Midbrain (tissue), 1 donor: ENCODE measurements at regions not wholly inside any gene's neighbourhood (a gene's known extent, or its start where the extent isn't known, plus 50 kb on each side); places are given as distances from the start of the nearest gene placed in this dataset.
"Not testable (repeated sequence)": the region's sequence is repeated elsewhere in the genome, so short reads cannot be mapped to it uniquely, and the experiment has no call there.

Experiments
- DNase-seq: peaks from one replicate; lab custom pipeline; 2025; lab: John Stamatoyannopoulos, UW

- DNase-seq, result no peak
Measured at GRCh38 chr1:73770109-73770905, 427.7 kb downstream of the LRRIQ3 start.

- no peak for DNase-seq
Measured at GRCh38 chr1:73766786-73767348, 431.1 kb downstream of the LRRIQ3 start.

- no peak for DNase-seq
Measured at GRCh38 chr1:73765551-73766233, 432.3 kb downstream of the LRRIQ3 start.

- no peak for DNase-seq
Measured at GRCh38 chr1:73761559-73761958, 436.4 kb downstream of the LRRIQ3 start.

GRCh38 chr1:73759011-73759410 is 439.0 kb downstream of the LRRIQ3 start:
- DNase-seq, result no peak

- DNase-seq, result no peak
Measured at GRCh38 chr1:73756817-73757216, 441.2 kb downstream of the LRRIQ3 start.

- no peak for DNase-seq
Measured at GRCh38 chr1:73755649-73756048, 442.3 kb downstream of the LRRIQ3 start.

- DNase-seq, result no peak
Measured at GRCh38 chr1:73749996-73750395, 448.0 kb downstream of the LRRIQ3 start.

- no peak for DNase-seq
Measured at GRCh38 chr1:73744985-73745384, 453.0 kb downstream of the LRRIQ3 start.

GRCh38 chr1:73736125-73736524 is 461.9 kb downstream of the LRRIQ3 start:
- no peak for DNase-seq

GRCh38 chr1:73727036-73727435 is 470.9 kb downstream of the LRRIQ3 start:
- DNase-seq, result no peak

GRCh38 chr1:73722055-73722454 is 475.9 kb downstream of the LRRIQ3 start:
- no peak for DNase-seq

- no peak for DNase-seq
Measured at GRCh38 chr1:73717976-73718375, 480.0 kb downstream of the LRRIQ3 start.

- no peak for DNase-seq
Measured at GRCh38 chr1:73711089-73711488, 486.9 kb downstream of the LRRIQ3 start.

GRCh38 chr1:73701826-73702225 is 496.1 kb downstream of the LRRIQ3 start:
- no peak for DNase-seq

GRCh38 chr1:73676186-73676585 is 521.8 kb downstream of the LRRIQ3 start:
- no peak for DNase-seq

- DNase-seq, result no peak
Measured at GRCh38 chr1:73674945-73675561, 522.9 kb downstream of the LRRIQ3 start.

- no peak for DNase-seq
Measured at GRCh38 chr1:73673971-73674370, 524.0 kb downstream of the LRRIQ3 start.

GRCh38 chr1:73671530-73671929 is 526.4 kb downstream of the LRRIQ3 start:
- DNase-seq, result no peak

GRCh38 chr1:73667959-73668358 is 530.0 kb downstream of the LRRIQ3 start:
- not testable (repeated sequence) for DNase-seq

GRCh38 chr1:73662526-73662925 is 535.5 kb downstream of the LRRIQ3 start:
- DNase-seq, result no peak

- no peak for DNase-seq
Measured at GRCh38 chr1:73659136-73659535, 538.8 kb downstream of the LRRIQ3 start.

- no peak for DNase-seq
Measured at GRCh38 chr1:73654714-73655113, 543.3 kb downstream of the LRRIQ3 start.
